GM23338 (cell line): ENCODE measurements at regions not wholly inside any gene's neighbourhood (a gene's known extent, or its start where the extent isn't known, plus 50 kb on each side); places are given as distances from the start of the nearest gene placed in this dataset.

Experiments used
- ATAC-seq: fragments of 200-7000 bp; cut with Tn5 transposase; 3 replicates; pipeline ENCODE4 v1.9.1; 2020
- DNase-seq: peaks from one replicate; pipeline ENCODE4 v3.0.0-alpha.2; 2015; ENCODE audit warnings: low spot score
- H2AFZ ChIP-seq: fragments of 200-600 bp; sonication (generic); 2 replicates; pipeline ENCODE4 v1.8.0; 2016; ENCODE audit warnings: antibody characterized with exemption, mild to moderate bottlenecking, moderate library complexity
- H3F3A ChIP-seq: fragments of 200-600 bp; sonication (generic); replicated peaks from 2 replicates; pipeline ENCODE4 v1.8.0; 2017; ENCODE audit warnings: antibody characterized with exemption, mixed run types, low read depth
- H3K27ac ChIP-seq: fragments of 200-600 bp; sonication (generic); 2 replicates; pipeline ENCODE4 v1.6.1; 2016; ENCODE audit warnings: low read depth
- H3K27me3 ChIP-seq: fragments of 200-600 bp; sonication (generic); 2 replicates; pipeline ENCODE4 v1.8.0; 2016; ENCODE audit warnings: mild to moderate bottlenecking, mixed run types, moderate library complexity; ENCODE audit not compliant: insufficient read depth
- H3K36me3 ChIP-seq: fragments of 200-600 bp; sonication (generic); 2 replicates; pipeline ENCODE4 v1.8.0; 2016; ENCODE audit warnings: mild to moderate bottlenecking; ENCODE audit not compliant: insufficient read depth
- H3K4me1 ChIP-seq: fragments of 200-600 bp; sonication (generic); 2 replicates; pipeline ENCODE4 v1.8.0; 2016; ENCODE audit warnings: mild to moderate bottlenecking, moderate library complexity; ENCODE audit not compliant: insufficient read depth
- H3K4me2 ChIP-seq: fragments of 200-600 bp; sonication (generic); 2 replicates; pipeline ENCODE4 v1.7.1; 2017; ENCODE audit warnings: mixed run types
- H3K4me3 ChIP-seq: fragments of 200-600 bp; sonication (generic); 2 replicates; pipeline ENCODE4 v1.6.1; 2016; ENCODE audit warnings: mixed run types
- H3K79me2 ChIP-seq: fragments of 200-600 bp; sonication (generic); replicated peaks from 2 replicates; pipeline ENCODE4 v1.8.0; 2017; ENCODE audit warnings: mild to moderate bottlenecking; ENCODE audit not compliant: insufficient read depth
- H3K9me2 ChIP-seq: fragments of 200-600 bp; sonication (generic); 2 replicates; pipeline ENCODE4 v1.8.0; 2017; ENCODE audit not compliant: insufficient read depth
- H4K20me1 ChIP-seq: fragments of 200-600 bp; sonication (generic); replicated peaks from 2 replicates; pipeline ENCODE4 v1.8.0; 2017; ENCODE audit warnings: mild to moderate bottlenecking; ENCODE audit not compliant: insufficient read depth
- H3K27ac Mint-ChIP-seq: 2 replicates; pipeline ENCODE4 v1.8.0; 2020; ENCODE audit warnings: inconsistent platforms, mild to moderate bottlenecking, moderate library complexity, mixed read lengths
- H3K27me3 Mint-ChIP-seq: 3 replicates; pipeline ENCODE4 v1.8.0; 2022; ENCODE audit warnings: low read depth, mild to moderate bottlenecking, moderate library complexity, mixed read lengths, inconsistent platforms; ENCODE audit not compliant: insufficient read depth, poor library complexity
- H3K36me3 Mint-ChIP-seq: 3 replicates; pipeline ENCODE4 v1.8.0; 2021; ENCODE audit warnings: low read depth, mild to moderate bottlenecking, inconsistent platforms, moderate library complexity, mixed read lengths
- H3K4me1 Mint-ChIP-seq: 3 replicates; pipeline ENCODE4 v1.8.0; 2020; ENCODE audit warnings: mild to moderate bottlenecking, inconsistent platforms, mixed read lengths
- H3K4me3 Mint-ChIP-seq: 3 replicates; pipeline ENCODE4 v1.8.0; 2021; ENCODE audit warnings: moderate library complexity, mild to moderate bottlenecking, inconsistent platforms, mixed read lengths
- H3K9me3 Mint-ChIP-seq: 3 replicates; pipeline ENCODE4 v1.8.0; 2020; ENCODE audit warnings: moderate library complexity, mild to moderate bottlenecking, inconsistent platforms, mixed read lengths
- CREB1 ChIP-seq: fragments of 250-450 bp; sonication (Bioruptor Pico); IDR thresholded peaks from 2 replicates; pipeline ENCODE4 v1.5.0; 2020; ENCODE audit warnings: low read depth, mild to moderate bottlenecking, moderate library complexity
- CTCF ChIP-seq, 2 experiments: fragments of 200-600 bp in 1 of 2; sonication (generic) in 1 of 2; conservative IDR thresholded peaks; 2 replicates each; pipeline versions ENCODE4 v1.5.1 to v1.6.1; 2016 to 2017; ENCODE audit warnings: antibody characterized with exemption in 2 of 2, low read depth in 2 of 2, mild to moderate bottlenecking in 2 of 2, moderate library complexity in 1 of 2
- EZH2 ChIP-seq: fragments of 200-600 bp; sonication (generic); IDR thresholded peaks from one replicate; pipeline ENCODE4 v1.8.0; 2017; ENCODE audit warnings: antibody characterized with exemption, mild to moderate bottlenecking, low read depth; ENCODE audit not compliant: unreplicated experiment
- EZH2phosphoT487 ChIP-seq: fragments of 200-600 bp; sonication (generic); IDR thresholded peaks from one replicate; pipeline ENCODE4 v1.8.1; 2018; ENCODE audit warnings: antibody characterized with exemption; ENCODE audit not compliant: unreplicated experiment
- JUNB ChIP-seq: IDR thresholded peaks from one replicate; pipeline ENCODE4 v1.6.1; 2016; ENCODE audit warnings: antibody characterized with exemption; ENCODE audit not compliant: unreplicated experiment
- NANOG ChIP-seq: IDR thresholded peaks from 2 replicates; pipeline ENCODE4 v1.6.1; 2016; ENCODE audit warnings: antibody characterized with exemption, borderline replicate concordance
- STAT1 ChIP-seq: IDR thresholded peaks from one replicate; pipeline ENCODE4 v1.6.1; 2016; ENCODE audit warnings: antibody characterized with exemption; ENCODE audit not compliant: unreplicated experiment
- ZNF114 ChIP-seq: fragments of 250-450 bp; sonication (Bioruptor Pico); IDR thresholded peaks from 2 replicates; pipeline ENCODE4 v1.5.0; 2020; ENCODE audit warnings: mild to moderate bottlenecking, moderate library complexity
- ZNF331 ChIP-seq: fragments of 250-450 bp; sonication (Bioruptor Pico); IDR thresholded peaks from 2 replicates; pipeline ENCODE4 v1.5.0; 2020; ENCODE audit warnings: low read depth, mild to moderate bottlenecking, moderate library complexity
- ZNF462 ChIP-seq: fragments of 250-450 bp; sonication (Bioruptor Pico); IDR thresholded peaks from 2 replicates; pipeline ENCODE4 v1.5.0; 2020; ENCODE audit warnings: mild to moderate bottlenecking, moderate library complexity
- TF ChIP-seq, protein P1 (sequence below): IDR thresholded peaks from 2 replicates; pipeline ENCODE4 v1.6.1; 2016; ENCODE audit warnings: antibody characterized with exemption
- TF ChIP-seq, protein P2 (sequence below): IDR thresholded peaks from one replicate; pipeline ENCODE4 v1.6.1; 2018; ENCODE audit warnings: antibody characterized with exemption; ENCODE audit not compliant: unreplicated experiment

GRCh38 chr4:81698538-81699296 lies 227.0 kb upstream of the RASGEF1B start:
- no peaks in the 10 kb centered on the region for H3K9me2 ChIP-seq
- no peak overlapping the region for H3K4me3 ChIP-seq
- TF ChIP-seq ZNF114 (CRISPR knock-in tag) (no peak), ZNF462 (no peak), NANOG (no peak), ZNF331 (CRISPR knock-in tag) (no peak), CREB1 (CRISPR knock-in tag) (no peak), CTCF (conservative IDR thresholded peaks at IDR 0.05; ENCODE audit: low read depth in 2 of 2) (no peak), JUNB (no peak), EZH2 (no peak), STAT1 (no peak), EZH2phosphoT487 (no peak)
- TF ChIP-seq, protein P1, sequence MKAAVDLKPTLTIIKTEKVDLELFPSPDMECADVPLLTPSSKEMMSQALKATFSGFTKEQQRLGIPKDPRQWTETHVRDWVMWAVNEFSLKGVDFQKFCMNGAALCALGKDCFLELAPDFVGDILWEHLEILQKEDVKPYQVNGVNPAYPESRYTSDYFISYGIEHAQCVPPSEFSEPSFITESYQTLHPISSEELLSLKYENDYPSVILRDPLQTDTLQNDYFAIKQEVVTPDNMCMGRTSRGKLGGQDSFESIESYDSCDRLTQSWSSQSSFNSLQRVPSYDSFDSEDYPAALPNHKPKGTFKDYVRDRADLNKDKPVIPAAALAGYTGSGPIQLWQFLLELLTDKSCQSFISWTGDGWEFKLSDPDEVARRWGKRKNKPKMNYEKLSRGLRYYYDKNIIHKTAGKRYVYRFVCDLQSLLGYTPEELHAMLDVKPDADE: no peak
- TF ChIP-seq, protein P2, sequence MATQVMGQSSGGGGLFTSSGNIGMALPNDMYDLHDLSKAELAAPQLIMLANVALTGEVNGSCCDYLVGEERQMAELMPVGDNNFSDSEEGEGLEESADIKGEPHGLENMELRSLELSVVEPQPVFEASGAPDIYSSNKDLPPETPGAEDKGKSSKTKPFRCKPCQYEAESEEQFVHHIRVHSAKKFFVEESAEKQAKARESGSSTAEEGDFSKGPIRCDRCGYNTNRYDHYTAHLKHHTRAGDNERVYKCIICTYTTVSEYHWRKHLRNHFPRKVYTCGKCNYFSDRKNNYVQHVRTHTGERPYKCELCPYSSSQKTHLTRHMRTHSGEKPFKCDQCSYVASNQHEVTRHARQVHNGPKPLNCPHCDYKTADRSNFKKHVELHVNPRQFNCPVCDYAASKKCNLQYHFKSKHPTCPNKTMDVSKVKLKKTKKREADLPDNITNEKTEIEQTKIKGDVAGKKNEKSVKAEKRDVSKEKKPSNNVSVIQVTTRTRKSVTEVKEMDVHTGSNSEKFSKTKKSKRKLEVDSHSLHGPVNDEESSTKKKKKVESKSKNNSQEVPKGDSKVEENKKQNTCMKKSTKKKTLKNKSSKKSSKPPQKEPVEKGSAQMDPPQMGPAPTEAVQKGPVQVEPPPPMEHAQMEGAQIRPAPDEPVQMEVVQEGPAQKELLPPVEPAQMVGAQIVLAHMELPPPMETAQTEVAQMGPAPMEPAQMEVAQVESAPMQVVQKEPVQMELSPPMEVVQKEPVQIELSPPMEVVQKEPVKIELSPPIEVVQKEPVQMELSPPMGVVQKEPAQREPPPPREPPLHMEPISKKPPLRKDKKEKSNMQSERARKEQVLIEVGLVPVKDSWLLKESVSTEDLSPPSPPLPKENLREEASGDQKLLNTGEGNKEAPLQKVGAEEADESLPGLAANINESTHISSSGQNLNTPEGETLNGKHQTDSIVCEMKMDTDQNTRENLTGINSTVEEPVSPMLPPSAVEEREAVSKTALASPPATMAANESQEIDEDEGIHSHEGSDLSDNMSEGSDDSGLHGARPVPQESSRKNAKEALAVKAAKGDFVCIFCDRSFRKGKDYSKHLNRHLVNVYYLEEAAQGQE: no peak
- peak overlapping the region; percentile 78; the same call in 1 of the 2 replicates for H2AFZ ChIP-seq
- DNase-seq (no peak), ATAC-seq (peak; percentile 65)
- no peak overlapping the region for H3K4me3 Mint-ChIP-seq
- no peaks in the 10 kb centered on the region for H3K4me1 ChIP-seq
- no peak overlapping the region for H3K4me2 ChIP-seq
- no peaks in the 10 kb centered on the region for H3F3A ChIP-seq
- no peaks in the 10 kb centered on the region; the same call in 2 of the 3 replicates for H3K4me1 Mint-ChIP-seq
- no peaks in the 10 kb centered on the region for H3K9me3 Mint-ChIP-seq
- no peaks in the 10 kb centered on the region for H3K27me3 ChIP-seq
- peaks cover 3% of the 10 kb centered on the region for H3K27me3 Mint-ChIP-seq
- H4K20me1 ChIP-seq: no peaks in the 10 kb centered on the region
- H3K36me3 ChIP-seq: no peaks in the 10 kb centered on the region
- no peaks in the 10 kb centered on the region for H3K36me3 Mint-ChIP-seq
- no peaks in the 10 kb centered on the region for H3K79me2 ChIP-seq
- H3K27ac Mint-ChIP-seq: no peak overlapping the region; the same call in 1 of the 2 replicates
- H3K27ac ChIP-seq: no peak overlapping the region
